ENCODE measurements at regions not wholly inside any gene's neighbourhood (a gene's known extent, or its start where the extent isn't known, plus 50 kb on each side); places are given as distances from the start of the nearest gene placed in this dataset.
"Not testable (repeated sequence)": the region's sequence is repeated elsewhere in the genome, so short reads cannot be mapped to it uniquely, and the experiment has no call there.

DNA sequence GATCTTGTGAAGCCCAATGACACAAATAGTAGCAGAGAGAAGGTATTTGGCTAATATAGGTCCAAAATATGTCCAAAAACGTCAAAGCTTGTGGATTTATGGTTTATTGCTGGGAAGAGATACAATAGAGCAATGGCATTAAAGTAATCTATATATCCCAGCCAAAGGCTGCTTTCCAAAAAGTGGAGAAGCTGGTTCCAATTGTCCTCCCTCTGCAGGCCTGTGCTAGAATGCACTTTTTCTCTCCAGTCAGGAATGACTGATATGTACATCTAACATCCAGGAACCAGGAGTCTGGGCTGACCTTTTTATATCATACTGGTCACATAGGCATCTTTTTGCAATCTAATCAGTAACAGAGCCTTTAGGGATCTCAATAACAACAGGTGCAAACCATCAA, 167.1 kb upstream of the FAM3C start:
- DNase-seq: no peak

GRCh38 chr7:121562259-121562658, 166.2 kb upstream of the FAM3C start:
- DNase-seq: no peak

- DNase-seq: no peak
Observed at GRCh38 chr7:121561717-121562116, 165.6 kb upstream of the FAM3C start.

GRCh38 chr7:121560267-121560990, 164.3 kb upstream of the FAM3C start:
- no peak for DNase-seq

- DNase-seq: no peak
Observed at GRCh38 chr7:121558288-121558687, 162.2 kb upstream of the FAM3C start.

- DNase-seq: no peak
Observed at GRCh38 chr7:121557034-121557892, 161.2 kb upstream of the FAM3C start.

DNA sequence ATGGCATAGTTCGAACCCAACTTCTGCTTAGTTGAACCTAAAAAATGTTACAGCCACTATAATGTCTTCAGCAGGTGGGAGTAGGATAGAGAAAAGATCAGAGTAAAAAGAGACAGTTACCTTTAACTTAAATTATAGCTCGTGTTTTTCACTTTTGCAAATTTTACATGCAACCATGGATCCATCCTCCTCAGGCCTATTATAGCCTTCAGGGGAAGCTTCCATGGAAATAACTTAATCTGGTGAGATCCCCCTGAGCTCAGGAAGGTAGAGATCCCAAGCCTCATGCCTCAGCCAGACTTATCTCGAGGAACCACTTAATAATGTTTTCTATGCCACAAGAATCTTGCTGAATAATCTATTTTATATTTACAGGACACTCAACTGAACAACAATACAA, 159.4 kb upstream of the FAM3C start:
- DNase-seq: no peak

GRCh38 chr7:121547544-121548092, 151.5 kb upstream of the FAM3C start:
- DNase-seq: no peak

GRCh38 chr7:121546632-121547543, 150.8 kb upstream of the FAM3C start:
- DNase-seq: no peak

DNA sequence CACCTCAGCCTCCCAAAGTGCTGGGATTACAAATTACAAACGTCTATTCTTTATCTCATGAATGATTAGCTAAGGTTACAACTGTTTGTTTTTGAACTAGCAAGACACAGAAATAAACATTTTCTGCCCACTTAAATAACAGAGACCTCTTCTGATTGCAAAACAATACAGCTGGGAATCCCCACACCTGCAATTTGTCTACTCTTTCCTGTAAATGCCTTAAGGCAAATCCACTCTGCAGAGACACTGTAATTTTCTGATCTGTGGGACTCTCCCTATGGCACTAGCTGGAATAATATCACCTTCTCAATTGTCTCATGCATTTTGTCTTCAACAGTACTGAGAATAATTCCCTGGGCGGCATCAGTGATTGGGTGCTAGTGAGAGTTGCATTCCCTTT, 149.3 kb upstream of the FAM3C start:
- no peak for DNase-seq

DNA sequence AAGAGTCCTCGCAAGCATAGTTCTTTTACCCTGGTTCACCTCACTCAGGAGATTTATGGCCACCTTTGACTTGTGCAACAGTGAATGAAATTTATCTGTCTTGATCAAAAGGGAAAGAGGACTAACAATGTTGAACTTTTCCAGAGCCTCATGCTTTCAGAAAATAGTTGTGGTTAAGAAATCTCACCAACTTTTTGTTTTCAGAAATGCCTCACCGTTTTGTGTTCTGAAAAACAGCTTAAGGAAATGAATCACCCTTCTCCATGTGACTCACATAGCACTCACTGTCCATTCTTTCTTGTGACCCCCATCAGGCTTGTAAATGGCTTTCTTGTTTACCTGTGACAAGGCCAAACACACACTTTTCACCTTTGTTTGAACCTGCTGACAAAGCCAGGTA, 148.6 kb upstream of the FAM3C start:
- DNase-seq: no peak

- no peak for DNase-seq
Observed at GRCh38 chr7:121544238-121544637, 148.1 kb upstream of the FAM3C start.

DNA sequence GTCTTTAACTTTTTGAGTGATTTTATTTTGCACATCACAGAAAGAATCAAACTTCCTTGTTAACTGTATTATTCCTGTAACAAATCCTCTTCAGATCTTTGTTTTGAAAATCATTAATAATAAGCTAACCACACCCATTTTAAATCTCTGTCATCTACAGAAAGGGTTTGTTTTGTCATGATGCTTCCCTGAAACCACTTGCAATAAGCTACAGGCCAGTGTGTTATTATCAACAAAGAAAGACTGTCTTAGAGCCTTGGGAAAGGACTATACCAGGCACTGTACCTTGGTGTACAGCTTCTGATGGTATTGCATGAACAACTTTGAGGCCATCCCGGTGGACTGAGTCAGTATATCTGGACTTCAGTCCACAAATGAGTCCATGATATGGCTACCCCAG, 145.3 kb upstream of the FAM3C start:
- no peak for DNase-seq

- DNase-seq: no peak
Observed at GRCh38 chr7:121540138-121540537, 144.0 kb upstream of the FAM3C start.

- DNase-seq: no peak
Observed at GRCh38 chr7:121537031-121537430, 140.9 kb upstream of the FAM3C start.

GRCh38 chr7:121531175-121532070, 135.3 kb upstream of the FAM3C start:
- DNase-seq: no peak

GRCh38 chr7:121530227-121531174, 134.4 kb upstream of the FAM3C start:
- DNase-seq: no peak

GRCh38 chr7:121529003-121529402, 132.9 kb upstream of the FAM3C start:
- DNase-seq: no peak

GRCh38 chr7:121526210-121526609, 130.1 kb upstream of the FAM3C start:
- DNase-seq: not testable (repeated sequence)

- no peak for DNase-seq
Observed at GRCh38 chr7:121525155-121525819, 129.2 kb upstream of the FAM3C start.

Data from occipital lobe (tissue), 1 donor.